ENCODE measurements at regions not wholly inside any gene's neighbourhood (a gene's known extent, or its start where the extent isn't known, plus 50 kb on each side); places are given as distances from the start of the nearest gene placed in this dataset.

GRCh38 chr11:30150425-30150824 is 80.4 kb upstream of the FSHB start:
- H3K36me3 Mint-ChIP-seq (ENCODE audit: unreplicated experiment) = no peaks in the 10 kb centered on the region

GRCh38 chr11:30153008-30153407 is 77.8 kb upstream of the FSHB start:
- H3K9me3 Mint-ChIP-seq (ENCODE audit: unreplicated experiment) = peaks cover 1% of the 10 kb centered on the region

More at GRCh38 chr11:30150425-30150824, 80.4 kb upstream of the FSHB start:
- H3K9me3 Mint-ChIP-seq (ENCODE audit: unreplicated experiment) = peaks cover 1% of the 10 kb centered on the region
- H3K4me3 Mint-ChIP-seq (ENCODE audit: unreplicated experiment) = no peak overlapping the region
- no peak overlapping the region for H3K27ac Mint-ChIP-seq (ENCODE audit: unreplicated experiment)
- H3K4me1 Mint-ChIP-seq (ENCODE audit: low read depth, unreplicated experiment) = peaks cover 6% of the 10 kb centered on the region
- H3K27me3 Mint-ChIP-seq (ENCODE audit: unreplicated experiment) = peaks cover 2% of the 10 kb centered on the region
- no peak for DNase-seq
- TF ChIP-seq CTCF (IDR thresholded peaks at IDR 0.05; ENCODE audit: partially characterized antibody, unreplicated experiment) = no peak

GRCh38 chr11:30155428-30155827 is 75.4 kb upstream of the FSHB start:
- Mint-ChIP-seq H3K27me3 (ENCODE audit: unreplicated experiment) (peaks cover 2% of the 10 kb centered on the region), H3K4me1 (ENCODE audit: low read depth, unreplicated experiment) (peaks cover 6% of the 10 kb centered on the region), H3K4me3 (ENCODE audit: unreplicated experiment) (no peak overlapping the region), H3K36me3 (ENCODE audit: unreplicated experiment) (no peaks in the 10 kb centered on the region), H3K27ac (ENCODE audit: unreplicated experiment) (no peak overlapping the region), H3K9me3 (ENCODE audit: unreplicated experiment) (peaks cover 1% of the 10 kb centered on the region)
- no peak for DNase-seq
- no peak for TF ChIP-seq CTCF (IDR thresholded peaks at IDR 0.05; ENCODE audit: partially characterized antibody, unreplicated experiment)

More at GRCh38 chr11:30153008-30153407, 77.8 kb upstream of the FSHB start:
- no peak overlapping the region for H3K4me3 Mint-ChIP-seq (ENCODE audit: unreplicated experiment)
- H3K36me3 Mint-ChIP-seq (ENCODE audit: unreplicated experiment) = no peaks in the 10 kb centered on the region
- H3K27ac Mint-ChIP-seq (ENCODE audit: unreplicated experiment) = no peak overlapping the region
- no peak for DNase-seq
- peaks cover 6% of the 10 kb centered on the region for H3K4me1 Mint-ChIP-seq (ENCODE audit: low read depth, unreplicated experiment)
- peaks cover 2% of the 10 kb centered on the region for H3K27me3 Mint-ChIP-seq (ENCODE audit: unreplicated experiment)
- no peak for TF ChIP-seq CTCF (IDR thresholded peaks at IDR 0.05; ENCODE audit: partially characterized antibody, unreplicated experiment)

GRCh38 chr11:30159546-30159945 is 71.3 kb upstream of the FSHB start:
- H3K9me3 Mint-ChIP-seq (ENCODE audit: unreplicated experiment) = no peaks in the 10 kb centered on the region
- H3K4me3 Mint-ChIP-seq (ENCODE audit: unreplicated experiment) = no peak overlapping the region
- H3K4me1 Mint-ChIP-seq (ENCODE audit: low read depth, unreplicated experiment) = no peaks in the 10 kb centered on the region
- no peak for TF ChIP-seq CTCF (IDR thresholded peaks at IDR 0.05; ENCODE audit: partially characterized antibody, unreplicated experiment)
- no peaks in the 10 kb centered on the region for H3K36me3 Mint-ChIP-seq (ENCODE audit: unreplicated experiment)
- no peak overlapping the region for H3K27ac Mint-ChIP-seq (ENCODE audit: unreplicated experiment)
- no peak for DNase-seq
- H3K27me3 Mint-ChIP-seq (ENCODE audit: unreplicated experiment) = no peaks in the 10 kb centered on the region

GRCh38 chr11:30165652-30166051 is 65.2 kb upstream of the FSHB start:
- Mint-ChIP-seq H3K36me3 (ENCODE audit: unreplicated experiment) (no peaks in the 10 kb centered on the region), H3K4me1 (ENCODE audit: low read depth, unreplicated experiment) (no peaks in the 10 kb centered on the region), H3K4me3 (ENCODE audit: unreplicated experiment) (no peak overlapping the region), H3K27ac (ENCODE audit: unreplicated experiment) (no peak overlapping the region), H3K27me3 (ENCODE audit: unreplicated experiment) (no peaks in the 10 kb centered on the region), H3K9me3 (ENCODE audit: unreplicated experiment) (no peaks in the 10 kb centered on the region)
- no peak for DNase-seq
- no peak for TF ChIP-seq CTCF (IDR thresholded peaks at IDR 0.05; ENCODE audit: partially characterized antibody, unreplicated experiment)

Data from glutamatergic neuron (in vitro differentiated cells).